ENCODE measurements at regions not wholly inside any gene's neighbourhood (a gene's known extent, or its start where the extent isn't known, plus 50 kb on each side); places are given as distances from the start of the nearest gene placed in this dataset.
"Not testable (repeated sequence)": the region's sequence is repeated elsewhere in the genome, so short reads cannot be mapped to it uniquely, and the experiment has no call there.

GRCh38 chr21:27581168-27581567 is 614.3 kb upstream of the ADAMTS5 start:
- DNase-seq = peak; percentile 65

- DNase-seq = peak; percentile 53
Measured at GRCh38 chr21:27580276-27580675, 613.4 kb upstream of the ADAMTS5 start.

- no peak for DNase-seq
Measured at GRCh38 chr21:27578741-27579265, 611.9 kb upstream of the ADAMTS5 start.

- peak; percentile 91 for DNase-seq
Measured at GRCh38 chr21:27572696-27573095, 605.8 kb upstream of the ADAMTS5 start.

GRCh38 chr21:27571706-27572105 is 604.8 kb upstream of the ADAMTS5 start:
- DNase-seq = peak; percentile 81

- DNase-seq = peak; percentile 96
Measured at GRCh38 chr21:27570306-27570868, 603.5 kb upstream of the ADAMTS5 start.

GRCh38 chr21:27569831-27570230 is 602.9 kb upstream of the ADAMTS5 start:
- peak; percentile 31 for DNase-seq

GRCh38 chr21:27569091-27569490 is 602.2 kb upstream of the ADAMTS5 start:
- peak; percentile 37 for DNase-seq

GRCh38 chr21:27567381-27567780 is 600.5 kb upstream of the ADAMTS5 start:
- no peak for DNase-seq

GRCh38 chr21:27566521-27566920 is 599.6 kb upstream of the ADAMTS5 start:
- no peak for DNase-seq

GRCh38 chr21:27565364-27565763 is 598.5 kb upstream of the ADAMTS5 start:
- DNase-seq = peak; percentile 20

GRCh38 chr21:27564684-27565301 is 597.9 kb upstream of the ADAMTS5 start:
- peak; percentile 66 for DNase-seq

- no peak for DNase-seq
Measured at GRCh38 chr21:27562303-27562702, 595.4 kb upstream of the ADAMTS5 start.

- no peak for DNase-seq
Measured at GRCh38 chr21:27561116-27561515, 594.2 kb upstream of the ADAMTS5 start.

- peak; percentile 74 for DNase-seq
Measured at GRCh38 chr21:27557356-27557755, 590.5 kb upstream of the ADAMTS5 start.

- DNase-seq = peak; percentile 77
Measured at GRCh38 chr21:27555996-27556395, 589.1 kb upstream of the ADAMTS5 start.

GRCh38 chr21:27550287-27550686 is 583.4 kb upstream of the ADAMTS5 start:
- no peak for DNase-seq

GRCh38 chr21:27548486-27548885 is 581.6 kb upstream of the ADAMTS5 start:
- no peak for DNase-seq

GRCh38 chr21:27545754-27546349 is 579.0 kb upstream of the ADAMTS5 start:
- no peak for DNase-seq

- DNase-seq = not testable (repeated sequence)
Measured at GRCh38 chr21:27542126-27542525, 575.2 kb upstream of the ADAMTS5 start.

GRCh38 chr21:27536319-27536718 is 569.4 kb upstream of the ADAMTS5 start:
- peak; percentile 47 for DNase-seq

- DNase-seq = no peak
Measured at GRCh38 chr21:27535188-27535587, 568.3 kb upstream of the ADAMTS5 start.

GRCh38 chr21:27534206-27534605 is 567.3 kb upstream of the ADAMTS5 start:
- DNase-seq = no peak

- peak; percentile 85 for DNase-seq
Measured at GRCh38 chr21:27532076-27532475, 565.2 kb upstream of the ADAMTS5 start.

Data from fibroblast of skin of right quadriceps (primary cell).